ENCODE measurements at regions not wholly inside any gene's neighbourhood (a gene's known extent, or its start where the extent isn't known, plus 50 kb on each side); places are given as distances from the start of the nearest gene placed in this dataset.

DNA sequence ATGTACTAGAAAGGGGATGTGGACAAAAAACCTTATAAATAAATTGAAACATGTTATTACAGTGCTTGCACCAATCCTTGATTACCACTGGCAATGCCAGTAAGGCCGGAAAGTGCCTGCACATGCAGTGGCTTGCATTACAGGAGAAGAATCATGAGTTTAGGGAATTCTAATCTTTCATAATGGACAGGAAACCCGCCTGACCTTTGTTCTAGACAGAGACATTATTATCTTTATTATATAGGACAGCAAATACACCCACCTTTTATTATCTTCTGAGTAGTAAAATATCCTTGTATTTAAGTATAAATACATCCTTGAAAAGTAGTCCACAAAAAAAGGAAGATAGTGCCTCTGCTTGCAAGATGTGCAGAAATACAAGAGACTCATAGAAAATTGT lies 379.9 kb upstream of the LCORL start:
- ATAC-seq (ENCODE audit: insufficient number of reproducible peaks, low FRiP score, low read depth) (no peak), DNase-seq (ENCODE audit: low spot score) (no peak)
- no peaks in the 10 kb centered on the region for H3K4me1 ChIP-seq (ENCODE audit: control insufficient read depth in 1 of 2, low read depth in 2 of 2)
- no peak overlapping the region for H3K27ac ChIP-seq
- TF ChIP-seq, protein P1, sequence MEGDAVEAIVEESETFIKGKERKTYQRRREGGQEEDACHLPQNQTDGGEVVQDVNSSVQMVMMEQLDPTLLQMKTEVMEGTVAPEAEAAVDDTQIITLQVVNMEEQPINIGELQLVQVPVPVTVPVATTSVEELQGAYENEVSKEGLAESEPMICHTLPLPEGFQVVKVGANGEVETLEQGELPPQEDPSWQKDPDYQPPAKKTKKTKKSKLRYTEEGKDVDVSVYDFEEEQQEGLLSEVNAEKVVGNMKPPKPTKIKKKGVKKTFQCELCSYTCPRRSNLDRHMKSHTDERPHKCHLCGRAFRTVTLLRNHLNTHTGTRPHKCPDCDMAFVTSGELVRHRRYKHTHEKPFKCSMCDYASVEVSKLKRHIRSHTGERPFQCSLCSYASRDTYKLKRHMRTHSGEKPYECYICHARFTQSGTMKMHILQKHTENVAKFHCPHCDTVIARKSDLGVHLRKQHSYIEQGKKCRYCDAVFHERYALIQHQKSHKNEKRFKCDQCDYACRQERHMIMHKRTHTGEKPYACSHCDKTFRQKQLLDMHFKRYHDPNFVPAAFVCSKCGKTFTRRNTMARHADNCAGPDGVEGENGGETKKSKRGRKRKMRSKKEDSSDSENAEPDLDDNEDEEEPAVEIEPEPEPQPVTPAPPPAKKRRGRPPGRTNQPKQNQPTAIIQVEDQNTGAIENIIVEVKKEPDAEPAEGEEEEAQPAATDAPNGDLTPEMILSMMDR (IDR thresholded peaks at IDR 0.05), result no peak
- H3K9me3 ChIP-seq, result no peaks in the 10 kb centered on the region
- H3K36me3 ChIP-seq, result no peaks in the 10 kb centered on the region
- no peaks in the 10 kb centered on the region for H3K27me3 ChIP-seq (replicated peaks; ENCODE audit: insufficient read depth)
- H3K4me3 ChIP-seq, result no peak overlapping the region

DNA sequence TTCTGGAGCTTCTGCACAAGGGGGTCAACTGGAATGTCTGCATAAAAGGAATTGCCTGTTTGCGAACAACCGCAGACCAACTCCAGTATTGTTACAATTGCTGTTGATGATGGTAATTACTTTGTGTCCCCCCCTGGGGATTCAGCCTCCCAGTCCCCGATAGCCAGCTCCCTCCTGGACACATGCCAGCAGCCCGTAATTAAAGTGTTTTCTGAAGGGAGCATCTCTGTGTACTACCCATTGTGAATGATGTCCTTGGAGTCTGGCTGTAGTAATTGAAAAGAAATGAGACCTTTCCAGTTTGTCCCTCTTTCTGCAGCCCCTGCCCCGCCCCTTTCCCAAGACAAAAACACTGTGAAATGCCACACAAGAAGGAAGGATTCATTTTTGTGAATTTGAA lies 377.1 kb upstream of the LCORL start:
- Histone ChIP-seq H3K27ac (no peak overlapping the region), H3K27me3 (replicated peaks; ENCODE audit: insufficient read depth) (no peaks in the 10 kb centered on the region), H3K4me3 (no peak overlapping the region), H3K4me1 (ENCODE audit: control insufficient read depth in 1 of 2, low read depth in 2 of 2) (no peaks in the 10 kb centered on the region), H3K36me3 (no peaks in the 10 kb centered on the region), H3K9me3 (no peaks in the 10 kb centered on the region)
- no peak for ATAC-seq (ENCODE audit: insufficient number of reproducible peaks, low FRiP score, low read depth)
- TF ChIP-seq, protein P1 (IDR thresholded peaks at IDR 0.05), result no peak
- DNase-seq (ENCODE audit: low spot score), result no peak

DNA sequence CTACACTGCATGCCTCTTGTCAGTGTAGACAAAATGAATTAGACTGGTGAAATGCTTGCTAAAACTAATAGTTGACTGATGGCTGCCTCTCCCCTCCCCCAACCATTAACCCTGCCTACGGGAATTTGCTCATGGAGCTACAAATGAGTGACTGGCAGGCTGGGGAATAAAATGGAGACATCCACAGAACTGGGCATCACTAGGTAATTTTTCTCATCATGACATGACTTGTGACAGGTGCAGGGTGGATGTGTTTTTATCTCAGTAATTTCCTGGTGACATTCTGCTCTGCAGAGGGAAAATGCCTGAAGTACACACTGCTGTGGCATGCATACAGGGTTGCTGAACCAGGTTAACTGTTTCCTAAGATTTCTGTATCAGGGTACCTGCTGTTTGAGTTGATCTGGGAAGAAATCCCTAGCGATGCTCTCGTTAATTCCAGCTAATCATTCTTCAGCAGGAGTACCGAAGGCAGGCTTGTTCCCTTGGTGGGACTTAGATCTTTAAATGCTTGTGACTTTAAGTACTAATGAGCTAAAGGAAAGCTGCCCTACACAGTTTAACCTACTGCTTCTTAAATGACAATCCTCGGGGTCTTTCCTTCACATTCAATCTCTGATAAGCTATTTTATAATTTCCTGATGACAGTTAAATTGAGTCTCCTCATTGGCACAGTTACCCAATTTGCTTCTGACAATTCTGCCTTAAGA lies 376.3 kb upstream of the LCORL start:
- Histone ChIP-seq H3K9me3 (no peaks in the 10 kb centered on the region), H3K36me3 (no peaks in the 10 kb centered on the region), H3K27ac (no peak overlapping the region), H3K27me3 (replicated peaks; ENCODE audit: insufficient read depth) (no peaks in the 10 kb centered on the region), H3K4me1 (ENCODE audit: control insufficient read depth in 1 of 2, low read depth in 2 of 2) (no peaks in the 10 kb centered on the region), H3K4me3 (no peak overlapping the region)
- TF ChIP-seq, protein P1 (IDR thresholded peaks at IDR 0.05), result no peak
- ATAC-seq (ENCODE audit: insufficient number of reproducible peaks, low FRiP score, low read depth) (no peak), DNase-seq (ENCODE audit: low spot score) (no peak)

DNA sequence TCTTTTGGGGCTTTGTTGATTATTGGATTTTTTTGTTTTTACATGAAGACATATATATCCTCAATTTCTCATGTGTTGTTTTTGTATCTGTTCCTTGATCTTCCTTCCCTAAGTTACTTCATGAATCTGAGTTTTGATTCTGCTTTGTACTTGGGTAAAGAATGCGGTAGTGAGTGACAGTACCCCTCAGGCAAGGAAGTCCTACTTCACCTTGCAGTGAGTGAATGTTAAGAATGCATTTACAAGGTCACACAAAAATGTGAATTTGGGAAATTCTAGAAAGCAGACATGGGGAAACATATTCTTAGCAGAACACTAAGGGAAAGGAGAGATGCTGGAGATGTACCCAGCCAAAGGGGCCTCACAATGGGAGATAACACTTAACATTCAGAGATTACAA lies 373.1 kb upstream of the LCORL start:
- no peaks in the 10 kb centered on the region for H3K27me3 ChIP-seq (replicated peaks; ENCODE audit: insufficient read depth)
- no peak overlapping the region for H3K4me3 ChIP-seq
- no peaks in the 10 kb centered on the region for H3K9me3 ChIP-seq
- no peak for DNase-seq (ENCODE audit: low spot score)
- no peaks in the 10 kb centered on the region for H3K36me3 ChIP-seq
- no peak overlapping the region for H3K27ac ChIP-seq
- no peak for ATAC-seq (ENCODE audit: insufficient number of reproducible peaks, low FRiP score, low read depth)
- TF ChIP-seq, protein P1 (IDR thresholded peaks at IDR 0.05), result no peak
- no peaks in the 10 kb centered on the region for H3K4me1 ChIP-seq (ENCODE audit: control insufficient read depth in 1 of 2, low read depth in 2 of 2)

DNA sequence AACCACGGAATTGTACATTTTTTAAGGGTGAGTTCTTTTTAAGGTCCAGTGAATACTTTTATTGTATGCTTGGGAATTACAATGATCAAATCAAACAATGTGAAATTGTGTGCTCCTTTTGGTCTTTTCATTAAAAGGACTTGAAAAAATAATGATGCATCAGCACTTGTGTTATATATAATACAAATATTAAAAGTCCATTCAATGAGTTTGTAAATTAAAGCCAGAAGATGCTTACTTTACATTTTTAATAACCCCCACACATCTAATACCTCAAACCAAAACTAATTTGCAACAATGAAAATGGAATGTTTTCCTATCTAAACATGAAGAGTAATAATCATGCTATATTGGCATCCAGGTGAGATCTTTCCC lies 369.8 kb upstream of the LCORL start:
- no peak for DNase-seq (ENCODE audit: low spot score)
- Histone ChIP-seq H3K36me3 (no peaks in the 10 kb centered on the region), H3K4me3 (no peak overlapping the region), H3K27me3 (replicated peaks; ENCODE audit: insufficient read depth) (no peaks in the 10 kb centered on the region), H3K4me1 (ENCODE audit: control insufficient read depth in 1 of 2, low read depth in 2 of 2) (no peaks in the 10 kb centered on the region), H3K9me3 (no peaks in the 10 kb centered on the region), H3K27ac (no peak overlapping the region)
- no peak for ATAC-seq (ENCODE audit: insufficient number of reproducible peaks, low FRiP score, low read depth)
- TF ChIP-seq, protein P1 (IDR thresholded peaks at IDR 0.05), result no peak
